BE2C (cell line): ENCODE measurements at regions not wholly inside any gene's neighbourhood (a gene's known extent, or its start where the extent isn't known, plus 50 kb on each side); places are given as distances from the start of the nearest gene placed in this dataset.
"Not testable (repeated sequence)": the region's sequence is repeated elsewhere in the genome, so short reads cannot be mapped to it uniquely, and the experiment has no call there.

ENCODE experiments used
- DNase-seq: peaks from one replicate; pipeline ENCODE4 v3.0.0-alpha.2; 2020
- H3K27me3 ChIP-seq: fragments of 250-450 bp; sonication (Bioruptor Pico); 2 replicates; pipeline ENCODE4 v1.5.1; 2020; ENCODE audit warnings: mild to moderate bottlenecking
- H3K36me3 ChIP-seq: fragments of 250-450 bp; sonication (Bioruptor Pico); 2 replicates; pipeline ENCODE4 v1.5.1; 2020; ENCODE audit warnings: mild to moderate bottlenecking
- H3K4me1 ChIP-seq: fragments of 250-450 bp; sonication (Bioruptor Pico); 2 replicates; pipeline ENCODE4 v1.5.1; 2020
- H3K4me3 ChIP-seq: 2 replicates; pipeline ENCODE4 v1.5.1; 2011; ENCODE audit warnings: low read depth, low read length
- H3K9me3 ChIP-seq: fragments of 250-450 bp; sonication (Bioruptor Pico); 2 replicates; pipeline ENCODE4 v1.5.1; 2020
- CTCF ChIP-seq: IDR thresholded peaks from 2 replicates; pipeline ENCODE4 v1.5.1; 2012; ENCODE audit warnings: mild to moderate bottlenecking, low read depth, low read length

- Histone ChIP-seq H3K9me3 (no peaks in the 10 kb centered on the region), H3K36me3 (no peaks in the 10 kb centered on the region), H3K4me1 (no peaks in the 10 kb centered on the region), H3K4me3 (no peak overlapping the region), H3K27me3 (no peaks in the 10 kb centered on the region)
- TF ChIP-seq CTCF, result no peak
- no peak for DNase-seq
Observed at GRCh38 chrX:10676235-10676957, 56.0 kb upstream of the MID1 start.

GRCh38 chrX:10677490-10677889 is 57.1 kb upstream of the MID1 start:
- no peak overlapping the region for H3K4me3 ChIP-seq
- no peaks in the 10 kb centered on the region for H3K27me3 ChIP-seq
- no peak for DNase-seq
- no peak for TF ChIP-seq CTCF
- H3K36me3 ChIP-seq, result no peaks in the 10 kb centered on the region
- H3K9me3 ChIP-seq, result no peaks in the 10 kb centered on the region
- H3K4me1 ChIP-seq, result no peaks in the 10 kb centered on the region

- Histone ChIP-seq H3K9me3 (no peaks in the 10 kb centered on the region), H3K27me3 (no peaks in the 10 kb centered on the region), H3K4me1 (no peaks in the 10 kb centered on the region), H3K36me3 (no peaks in the 10 kb centered on the region), H3K4me3 (no peak overlapping the region)
- no peak for TF ChIP-seq CTCF
- DNase-seq, result no peak
Observed at GRCh38 chrX:10679387-10679786, 59.0 kb upstream of the MID1 start.

GRCh38 chrX:10681167-10681566 is 60.8 kb upstream of the MID1 start:
- Histone ChIP-seq H3K27me3 (no peaks in the 10 kb centered on the region), H3K4me3 (no peak overlapping the region), H3K36me3 (no peaks in the 10 kb centered on the region), H3K9me3 (no peaks in the 10 kb centered on the region), H3K4me1 (no peaks in the 10 kb centered on the region)
- no peak for DNase-seq
- no peak for TF ChIP-seq CTCF

GRCh38 chrX:10683631-10684030 is 63.2 kb upstream of the MID1 start:
- H3K4me1 ChIP-seq, H3K27me3 ChIP-seq, H3K9me3 ChIP-seq, DNase-seq, H3K36me3 ChIP-seq, H3K4me3 ChIP-seq: not testable (repeated sequence)

- H3K4me1 ChIP-seq, result no peaks in the 10 kb centered on the region
- DNase-seq, result no peak
- no peak for TF ChIP-seq CTCF
- H3K9me3 ChIP-seq, result no peaks in the 10 kb centered on the region
- H3K36me3 ChIP-seq, result no peaks in the 10 kb centered on the region
- no peaks in the 10 kb centered on the region for H3K27me3 ChIP-seq
- no peak overlapping the region for H3K4me3 ChIP-seq
Observed at GRCh38 chrX:10685923-10686595, 65.7 kb upstream of the MID1 start.

- H3K4me1 ChIP-seq, H3K36me3 ChIP-seq, H3K9me3 ChIP-seq, H3K4me3 ChIP-seq, H3K27me3 ChIP-seq, DNase-seq: not testable (repeated sequence)
Observed at GRCh38 chrX:10691751-10692150, 71.4 kb upstream of the MID1 start.
